Right lobe of liver (tissue), 6 donors: ENCODE measurements at regions not wholly inside any gene's neighbourhood (a gene's known extent, or its start where the extent isn't known, plus 50 kb on each side); places are given as distances from the start of the nearest gene placed in this dataset.
A peak's percentile ranks its signal among the peaks of the same experiment; 100 is the strongest.

Experiments
- ATAC-seq, 4 donors: fragments of 200-7000 bp; cut with Tn5 transposase; one replicate each; pipeline ENCODE4 v1.9.1; 2020; ENCODE audit warnings: mild to moderate bottlenecking in 4 of 4, moderate library complexity in 4 of 4
- DNase-seq, 3 donors: peaks; one replicate each; pipeline ENCODE4 v3.0.0-alpha.2; 2020
- H3K27ac ChIP-seq, 3 donors: fragments of 200-600 bp; one replicate each; pipeline ENCODE4 v1.8.0; 2022
- H3K27me3 ChIP-seq, 2 donors: fragments of 200-600 bp; one replicate each; pipeline ENCODE4 v1.8.0; 2022
- H3K36me3 ChIP-seq, 4 donors: fragments of 200-600 bp; sonication (generic) in 1 of 4; one replicate each; pipeline versions ENCODE4 v1.5.1 to v1.8.0; 2017 to 2022; ENCODE audit warnings: control low read depth in 1 of 4
- H3K4me1 ChIP-seq, 4 donors: fragments of 200-600 bp; sonication (generic) in 1 of 4; one replicate each; pipeline versions ENCODE4 v1.5.1 to v1.8.0; 2017 to 2022; ENCODE audit warnings: control low read depth in 1 of 4
- H3K4me3 ChIP-seq, 3 donors: fragments of 200-600 bp; one replicate each; pipeline ENCODE4 v1.8.0; 2022
- H3K9me3 ChIP-seq, 4 donors: fragments of 200-600 bp; sonication (generic) in 1 of 4; one replicate each; pipeline versions ENCODE4 v1.5.1 to v1.8.0; 2017 to 2022; ENCODE audit warnings: control low read depth in 1 of 4
- POLR2A ChIP-seq: fragments of 450-650 bp; IDR thresholded peaks from one replicate; pipeline ENCODE4 v1.6.1; 2017; ENCODE audit warnings: antibody characterized with exemption, mild to moderate bottlenecking
- WGBS: methylation state at CpG from one replicate; pipeline ENCODE4 v1.1.6; 2018; ENCODE audit warnings: low coverage, low lambda C conversion rate; ENCODE audit not compliant: insufficient coverage; ENCODE audit errors: missing lambda C conversion rate; 5-methylcytosine and 5-hydroxymethylcytosine counted together
- intact Hi-C, 2 donors: fragments of 100-400 bp; cut with DNase I; formaldehyde crosslinking; loops; one replicate each; pipeline versions ENCODE4 v1.11.2 to v1.14.1; 2022
- TF ChIP-seq, protein P1 (sequence below), 4 donors: fragments of 200-600 bp in 3 of 4; fragments of 450-650 bp in 1 of 4; IDR thresholded peaks; one replicate each; pipeline versions ENCODE4 v1.5.1 to v1.8.0; 2016 to 2022; ENCODE audit warnings: antibody characterized with exemption in 4 of 4, mild to moderate bottlenecking in 2 of 4
- donor health status: DM: no; HTN: yes; CAD: no.
- donor health status: DM: no; HTN: no; CAD: no.
- donor health status: DM: no; HTN: no; CAD: no.
- donor health status: DM: no; HTN: yes; CAD: no.
- donor health status: DM: no; HTN: yes; CAD: no.

- 76% methylated on average over 3 of the region's 3 CpGs for WGBS
- Histone ChIP-seq H3K9me3 (no peaks in the 10 kb centered on the region), H3K4me3 (no peak overlapping the region), H3K36me3 (no peaks in the 10 kb centered on the region), H3K27ac (no peak overlapping the region), H3K4me1 (peaks cover 0 to 6% (median 0%) of the 10 kb centered on the region in 4 donors), H3K27me3 (no peaks in the 10 kb centered on the region)
- intact Hi-C loops: no loop called here
- ATAC-seq: no peak
- no peak for DNase-seq
- no peak for TF ChIP-seq POLR2A
- TF ChIP-seq, protein P1, sequence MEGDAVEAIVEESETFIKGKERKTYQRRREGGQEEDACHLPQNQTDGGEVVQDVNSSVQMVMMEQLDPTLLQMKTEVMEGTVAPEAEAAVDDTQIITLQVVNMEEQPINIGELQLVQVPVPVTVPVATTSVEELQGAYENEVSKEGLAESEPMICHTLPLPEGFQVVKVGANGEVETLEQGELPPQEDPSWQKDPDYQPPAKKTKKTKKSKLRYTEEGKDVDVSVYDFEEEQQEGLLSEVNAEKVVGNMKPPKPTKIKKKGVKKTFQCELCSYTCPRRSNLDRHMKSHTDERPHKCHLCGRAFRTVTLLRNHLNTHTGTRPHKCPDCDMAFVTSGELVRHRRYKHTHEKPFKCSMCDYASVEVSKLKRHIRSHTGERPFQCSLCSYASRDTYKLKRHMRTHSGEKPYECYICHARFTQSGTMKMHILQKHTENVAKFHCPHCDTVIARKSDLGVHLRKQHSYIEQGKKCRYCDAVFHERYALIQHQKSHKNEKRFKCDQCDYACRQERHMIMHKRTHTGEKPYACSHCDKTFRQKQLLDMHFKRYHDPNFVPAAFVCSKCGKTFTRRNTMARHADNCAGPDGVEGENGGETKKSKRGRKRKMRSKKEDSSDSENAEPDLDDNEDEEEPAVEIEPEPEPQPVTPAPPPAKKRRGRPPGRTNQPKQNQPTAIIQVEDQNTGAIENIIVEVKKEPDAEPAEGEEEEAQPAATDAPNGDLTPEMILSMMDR (IDR thresholded peaks at IDR 0.05): no peak
Observed at GRCh38 chr6:148085631-148086331, 256.9 kb upstream of the SASH1 start.

DNA sequence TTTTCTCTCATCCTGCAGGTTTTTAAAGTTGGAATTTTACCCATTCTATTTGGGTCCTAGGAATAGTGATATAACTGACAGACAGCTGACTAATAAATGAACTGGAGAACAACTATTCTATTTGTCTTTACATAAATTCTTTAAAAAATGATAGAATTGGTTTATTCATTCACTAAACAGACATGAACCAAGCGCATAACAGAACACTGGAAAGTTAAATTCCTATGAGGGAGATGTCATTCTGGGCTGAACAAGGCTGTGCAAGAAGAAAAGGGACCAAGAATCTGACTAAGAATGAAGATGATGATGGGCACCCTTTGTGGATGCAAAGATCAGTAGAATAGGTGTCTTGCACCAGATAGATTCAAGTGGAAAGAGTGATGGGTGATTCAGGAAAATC lies 256.3 kb upstream of the SASH1 start:
- no peak for DNase-seq
- H3K36me3 ChIP-seq: no peaks in the 10 kb centered on the region
- H3K9me3 ChIP-seq: peaks cover 0 to 6% (median 0%) of the 10 kb centered on the region in 4 donors
- ATAC-seq: no peak
- no peaks in the 10 kb centered on the region for H3K27me3 ChIP-seq
- intact Hi-C loops: no loop called here
- no peak overlapping the region for H3K27ac ChIP-seq
- H3K4me3 ChIP-seq: no peak overlapping the region
- WGBS: 60% methylated on average over 1 of the region's 1 CpG
- TF ChIP-seq POLR2A: no peak
- TF ChIP-seq, protein P1 (IDR thresholded peaks at IDR 0.05): no peak
- H3K4me1 ChIP-seq: peaks cover 0 to 6% (median 0%) of the 10 kb centered on the region in 4 donors

GRCh38 chr6:148086843-148087242 lies 255.8 kb upstream of the SASH1 start:
- Histone ChIP-seq H3K4me1 (peaks cover 0 to 6% (median 0%) of the 10 kb centered on the region in 4 donors), H3K9me3 (peaks cover 0 to 7% (median 1%) of the 10 kb centered on the region in 4 donors), H3K4me3 (no peak overlapping the region), H3K27me3 (no peaks in the 10 kb centered on the region), H3K36me3 (no peaks in the 10 kb centered on the region), H3K27ac (no peak overlapping the region)
- ATAC-seq (peak in 1 of 4 donors; percentile 45), DNase-seq (no peak)
- TF ChIP-seq, protein P1 (IDR thresholded peaks at IDR 0.05): no peak
- no peak for TF ChIP-seq POLR2A
- intact Hi-C loops: no loop called here
- 48% methylated on average over 3 of the region's 3 CpGs for WGBS

DNA sequence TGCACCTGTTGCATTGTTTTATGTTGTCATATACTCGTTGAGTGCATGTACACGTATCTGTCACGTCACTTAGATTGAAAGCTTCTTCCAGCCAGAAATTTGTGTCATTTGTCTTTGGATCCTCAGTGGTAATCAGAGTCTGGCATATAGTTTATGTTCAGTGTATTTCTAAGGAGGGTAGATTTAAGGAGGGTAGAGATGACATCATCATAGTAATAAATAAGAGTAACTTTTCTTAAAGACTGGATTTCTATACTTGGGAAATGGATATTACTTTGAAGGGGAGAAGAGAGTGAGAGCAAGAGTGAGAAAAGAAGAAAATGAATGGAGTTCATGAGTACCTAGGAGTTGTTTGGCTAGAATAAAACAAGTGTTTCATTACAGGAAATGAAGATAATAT lies 255.0 kb upstream of the SASH1 start:
- Histone ChIP-seq H3K27me3 (no peaks in the 10 kb centered on the region), H3K27ac (no peak overlapping the region), H3K4me1 (no peaks in the 10 kb centered on the region), H3K9me3 (peaks cover 0 to 7% (median 1%) of the 10 kb centered on the region in 4 donors), H3K4me3 (no peak overlapping the region), H3K36me3 (no peaks in the 10 kb centered on the region)
- intact Hi-C loops: no loop called here
- 78% methylated on average over 3 of the region's 3 CpGs for WGBS
- no peak for DNase-seq
- no peak for ATAC-seq
- TF ChIP-seq POLR2A: no peak
- TF ChIP-seq, protein P1 (IDR thresholded peaks at IDR 0.05): no peak
